Adrenal gland (tissue), 9 donors: ENCODE measurements at regions not wholly inside any gene's neighbourhood (a gene's known extent, or its start where the extent isn't known, plus 50 kb on each side); places are given as distances from the start of the nearest gene placed in this dataset.

Experiments used
- DNase-seq, 7 donors: peaks; one replicate each; pipeline ENCODE4 v3.0.0-alpha.2; 2019 to 2020
- H3K27ac ChIP-seq, 5 donors: fragments of 200-600 bp; sonication (generic) in 4 of 5; 1 replicate in 3 of 5; 2 replicates in 2 of 5; pipeline versions ENCODE4 v1.5.1 to v1.8.0; 2016 to 2020; ENCODE audit warnings: mild to moderate bottlenecking in 1 of 5
- H3K27me3 ChIP-seq: fragments of 200-600 bp; 2 replicates; pipeline ENCODE4 v1.8.0; 2021
- H3K36me3 ChIP-seq, 2 donors: fragments of 200-600 bp; replicated peaks in 1 of 2; 1 replicate in 1 of 2; 2 replicates in 1 of 2; pipeline versions ENCODE4 v1.5.1 to v1.8.0; 2018 to 2022
- H3K4me1 ChIP-seq, 2 donors: fragments of 200-600 bp; replicated peaks in 1 of 2; 1 replicate in 1 of 2; 2 replicates in 1 of 2; pipeline versions ENCODE4 v1.5.1 to v1.8.0; 2018 to 2021
- H3K4me3 ChIP-seq, 4 donors: fragments of 200-600 bp; sonication (generic) in 3 of 4; one replicate each; pipeline ENCODE4 v1.5.1; 2016 to 2018
- H3K9me3 ChIP-seq, 3 donors: fragments of 200-600 bp; sonication (generic) in 1 of 3; replicated peaks in 1 of 3; 1 replicate in 2 of 3; 2 replicates in 1 of 3; pipeline versions ENCODE4 v1.5.1 to v1.8.0; 2016 to 2021
- CTCF ChIP-seq, 6 experiments: fragments of 450-650 bp in 4 of 6; fragments of 200-600 bp in 2 of 6; sonication (generic) in 1 of 6; IDR thresholded peaks; 1 replicate in 5 of 6; 2 replicates in 1 of 6; pipeline versions ENCODE4 v1.5.1 to v1.8.0; 2016 to 2021; ENCODE audit warnings: antibody characterized with exemption in 6 of 6, mild to moderate bottlenecking in 2 of 6, moderate library complexity in 1 of 6
- POLR2A ChIP-seq, 2 donors: fragments of 450-650 bp; IDR thresholded peaks; one replicate each; pipeline ENCODE4 v1.6.1; 2017; ENCODE audit warnings: antibody characterized with exemption in 2 of 2, mild to moderate bottlenecking in 2 of 2, moderate library complexity in 1 of 2
- WGBS, 4 donors: extraction: QIAGEN DNeasy Blood & Tissue Kit in 2 of 4; methylation state at CpG; one replicate each; pipeline versions ENCODE4 v1.1.5 to v1.1.7; 2013 to 2017; 5-methylcytosine and 5-hydroxymethylcytosine counted together
- intact Hi-C, 2 donors: fragments of 100-400 bp; cut with DNase I; formaldehyde crosslinking; loops; one replicate each; pipeline versions ENCODE4 v1.14.1 to v1.15.0; 2022 to 2023
- donor health status: healthy with polysubstance abuse.
- donor health status: Bipolar disorder and iron deficiency.
- donor health status: DM: yes; HTN: yes; CAD: no.
- donor health status: DM: no; HTN: no; CAD: no.
- donor health status: DM: no; HTN: no; CAD: no.

GRCh38 chr1:234730770-234731568 lies 121.0 kb upstream of the IRF2BP2 start:
- no peak overlapping the region for H3K4me3 ChIP-seq
- intact Hi-C loops, result loop anchor here in 1 of 2 donors (10.0 kb wide), 1 partner anchor 354 kb away; no protein-coding TSS in a partner anchor
- DNase-seq, result no peak
- no peaks in the 10 kb centered on the region for H3K9me3 ChIP-seq
- no peaks in the 10 kb centered on the region for H3K27me3 ChIP-seq
- TF ChIP-seq POLR2A (IDR thresholded peaks at IDR 0.05) (no peak), CTCF (IDR thresholded peaks at IDR 0.05) (no peak)
- no peaks in the 10 kb centered on the region for H3K36me3 ChIP-seq
- no peak overlapping the region for H3K27ac ChIP-seq
- H3K4me1 ChIP-seq, result peaks cover 7 to 23% of the 10 kb centered on the region in 2 donors
- 81 to 86% (median 84%) methylated on average over 6 of the region's 6 CpGs for WGBS, 4 donors

- Histone ChIP-seq H3K9me3 (no peaks in the 10 kb centered on the region), H3K36me3 (no peaks in the 10 kb centered on the region), H3K4me3 (no peak overlapping the region), H3K4me1 (peaks cover 13 to 29% of the 10 kb centered on the region in 2 donors), H3K27me3 (no peaks in the 10 kb centered on the region), H3K27ac (no peak overlapping the region)
- TF ChIP-seq POLR2A (IDR thresholded peaks at IDR 0.05) (no peak), CTCF (IDR thresholded peaks at IDR 0.05) (no peak)
- DNase-seq, result no peak
- intact Hi-C loops, result loop anchor here in 1 of 2 donors (10.0 kb wide), 1 partner anchor 354 kb away; no protein-coding TSS in a partner anchor
- WGBS, 4 donors, result 83 to 100% (median 86%) methylated on average over 1 of the region's 1 CpG
Measured at GRCh38 chr1:234730475-234730769, 120.4 kb upstream of the IRF2BP2 start.

- Histone ChIP-seq H3K4me1 (peaks cover 19 to 35% of the 10 kb centered on the region in 2 donors), H3K27me3 (no peaks in the 10 kb centered on the region), H3K9me3 (no peaks in the 10 kb centered on the region), H3K36me3 (no peaks in the 10 kb centered on the region), H3K4me3 (no peak overlapping the region), H3K27ac (no peak overlapping the region)
- intact Hi-C loops, result loop anchor here (10.0 kb wide), 5 partner anchors 155 to 355 kb away; no protein-coding TSS in a partner anchor
- TF ChIP-seq POLR2A (IDR thresholded peaks at IDR 0.05), result no peak
- TF ChIP-seq CTCF (IDR thresholded peaks at IDR 0.05), result no peak
- no peak for DNase-seq
- 91 to 97% (median 93%) methylated on average over 17 to 18 of the region's 18 CpGs for WGBS, 4 donors
Measured at GRCh38 chr1:234729561-234730474, 119.8 kb upstream of the IRF2BP2 start.

GRCh38 chr1:234728740-234729139 lies 118.8 kb upstream of the IRF2BP2 start:
- Histone ChIP-seq H3K27me3 (no peaks in the 10 kb centered on the region), H3K36me3 (no peaks in the 10 kb centered on the region), H3K4me3 (no peak overlapping the region), H3K27ac (no peak overlapping the region), H3K9me3 (no peaks in the 10 kb centered on the region), H3K4me1 (peaks cover 26 to 42% of the 10 kb centered on the region in 2 donors)
- intact Hi-C loops, result loop anchor here (10.0 kb wide), 4 partner anchors 156 to 256 kb away; no protein-coding TSS in a partner anchor
- 91 to 95% (median 92%) methylated on average over 11 to 12 of the region's 12 CpGs for WGBS, 4 donors
- TF ChIP-seq CTCF (IDR thresholded peaks at IDR 0.05), result no peak
- TF ChIP-seq POLR2A (IDR thresholded peaks at IDR 0.05), result no peak
- DNase-seq, result no peak
